SH-SY5Y (cell line): ENCODE measurements at regions not wholly inside any gene's neighbourhood (a gene's known extent, or its start where the extent isn't known, plus 50 kb on each side); places are given as distances from the start of the nearest gene placed in this dataset.

ENCODE experiments used
- GATA2 ChIP-seq: IDR thresholded peaks from 2 replicates; pipeline ENCODE4 v1.6.1; 2011; ENCODE audit warnings: mild to moderate bottlenecking, low read depth, low read length
- GATA3 ChIP-seq: IDR thresholded peaks from 2 replicates; pipeline ENCODE4 v1.6.1; 2011; ENCODE audit warnings: low read depth, mild to moderate bottlenecking, low read length, moderate library complexity

- TF ChIP-seq GATA2 (no peak), GATA3 (no peak)
Observed at GRCh38 chr4:19177616-19178015, 1074.1 kb upstream of the SLIT2 start.
